SK-N-SH (cell line): ENCODE measurements at regions not wholly inside any gene's neighbourhood (a gene's known extent, or its start where the extent isn't known, plus 50 kb on each side); places are given as distances from the start of the nearest gene placed in this dataset.

Experiments
- CHD2 ChIP-seq: fragments of 150-350 bp; IDR thresholded peaks from 2 replicates; pipeline ENCODE4 v1.6.1; 2018; ENCODE audit warnings: low read length; ENCODE audit not compliant: partially characterized antibody
- CTCF ChIP-seq: fragments of 200-600 bp; sonication (generic); IDR thresholded peaks from 2 replicates; pipeline ENCODE4 v1.6.1; 2017; ENCODE audit warnings: antibody characterized with exemption, mild to moderate bottlenecking, moderate library complexity
- EP300 ChIP-seq, 2 experiments: IDR thresholded peaks; 2 replicates each; pipeline versions ENCODE4 v1.4.0 to v1.6.1; 2012; ENCODE audit warnings: borderline replicate concordance in 1 of 2, low read depth in 1 of 2, low read length in 1 of 2
- FOXM1 ChIP-seq: IDR thresholded peaks from 2 replicates; pipeline ENCODE4 v1.4.0; 2012; ENCODE audit warnings: low read depth, mild to moderate bottlenecking
- JUND ChIP-seq: IDR thresholded peaks from 2 replicates; pipeline ENCODE4 v1.4.0; 2012
- POLR2AphosphoS5 ChIP-seq: IDR thresholded peaks from 2 replicates; pipeline ENCODE4 v1.6.1; 2012; ENCODE audit warnings: low read depth, low read length
- RAD21 ChIP-seq: IDR thresholded peaks from 2 replicates; pipeline ENCODE4 v1.6.1; 2012; ENCODE audit warnings: mild to moderate bottlenecking, low read length
- REST ChIP-seq: IDR thresholded peaks from 2 replicates; pipeline ENCODE4 v1.6.1; 2012; ENCODE audit warnings: mild to moderate bottlenecking, low read depth, low read length, moderate library complexity
- RFX5 ChIP-seq: IDR thresholded peaks from 2 replicates; pipeline ENCODE4 v1.6.1; 2012; ENCODE audit warnings: mild to moderate bottlenecking, improper control_type of control experiment, low read length
- TAF1 ChIP-seq: IDR thresholded peaks from 2 replicates; pipeline ENCODE4 v1.6.1; 2012; ENCODE audit warnings: low read depth, mild to moderate bottlenecking, low read length, moderate library complexity, borderline replicate concordance
- TF ChIP-seq, protein P1 (sequence below): IDR thresholded peaks from 2 replicates; pipeline ENCODE4; 2012

DNA sequence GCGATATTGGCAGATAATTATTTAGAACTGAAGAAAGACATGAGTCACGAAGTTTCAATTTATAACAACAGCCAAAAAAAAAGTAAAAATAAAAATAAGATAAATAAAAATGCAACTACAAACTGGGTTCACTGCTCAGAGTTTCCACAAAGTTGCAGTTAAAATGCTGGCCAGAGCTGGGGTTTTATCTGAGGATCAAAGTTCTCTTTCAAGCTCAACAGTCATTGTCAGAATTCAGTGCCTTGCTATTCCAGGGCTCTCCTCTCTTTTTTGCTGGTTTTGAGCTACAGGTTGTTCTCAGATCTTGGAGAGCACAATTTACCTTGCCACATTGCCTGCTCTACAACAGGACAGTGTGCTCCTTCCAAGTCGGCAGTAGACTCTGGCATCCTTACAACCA lies 60.1 kb downstream of the PYDC2 start:
- no peak for TF ChIP-seq POLR2AphosphoS5
- no peak for TF ChIP-seq CTCF
- TF ChIP-seq CHD2: no peak
- TF ChIP-seq, protein P1, sequence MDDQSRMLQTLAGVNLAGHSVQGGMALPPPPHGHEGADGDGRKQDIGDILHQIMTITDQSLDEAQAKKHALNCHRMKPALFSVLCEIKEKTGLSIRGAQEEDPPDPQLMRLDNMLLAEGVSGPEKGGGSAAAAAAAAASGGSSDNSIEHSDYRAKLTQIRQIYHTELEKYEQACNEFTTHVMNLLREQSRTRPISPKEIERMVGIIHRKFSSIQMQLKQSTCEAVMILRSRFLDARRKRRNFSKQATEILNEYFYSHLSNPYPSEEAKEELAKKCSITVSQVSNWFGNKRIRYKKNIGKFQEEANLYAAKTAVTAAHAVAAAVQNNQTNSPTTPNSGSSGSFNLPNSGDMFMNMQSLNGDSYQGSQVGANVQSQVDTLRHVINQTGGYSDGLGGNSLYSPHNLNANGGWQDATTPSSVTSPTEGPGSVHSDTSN: no peak
- no peak for TF ChIP-seq FOXM1
- TF ChIP-seq REST: no peak
- no peak for TF ChIP-seq TAF1
- no peak for TF ChIP-seq RFX5
- TF ChIP-seq EP300 (IDR thresholded peaks at IDR 0.05; ENCODE audit: borderline replicate concordance in 1 of 2, low read depth in 1 of 2, low read length in 1 of 2): no peak
- TF ChIP-seq JUND: no peak
- no peak for TF ChIP-seq RAD21
